Common myeloid progenitor, CD34-positive (primary cell): ENCODE measurements at regions not wholly inside any gene's neighbourhood (a gene's known extent, or its start where the extent isn't known, plus 50 kb on each side); places are given as distances from the start of the nearest gene placed in this dataset.

Experiments used
- CTCF ChIA-PET: fragments of 350-600 bp; sonication (Branson Sonifier 250); formaldehyde crosslinking; loops from one replicate; lab custom pipeline; 2021; ENCODE audit warnings: antibody characterized with exemption; lab: Charles Lee
- POLR2A ChIA-PET: fragments of 350-600 bp; sonication (Branson Sonifier 250); formaldehyde crosslinking; loops from one replicate; lab custom pipeline; 2021; ENCODE audit warnings: antibody characterized with exemption; lab: Charles Lee
- DNase-seq, 3 donors: peaks; one replicate each; pipeline versions ENCODE4 v3.0.0 to v3.0.0-alpha.2; 2013
- H3K27ac ChIP-seq, 2 experiments: 1 replicate in 1 of 2; 2 replicates in 1 of 2; pipeline ENCODE4 v1.7.0; 2013; ENCODE audit warnings: inconsistent platforms in 2 of 2, low read length in 2 of 2, mild to moderate bottlenecking in 2 of 2, low read depth in 1 of 2, moderate library complexity in 1 of 2; ENCODE audit not compliant: severe bottlenecking in 2 of 2, insufficient read depth in 1 of 2, poor library complexity in 1 of 2
- H3K27me3 ChIP-seq, 5 experiments: replicated peaks in 2 of 5; 1 replicate in 3 of 5; 2 replicates in 2 of 5; pipeline versions ENCODE4 v1.6.1 to v1.7.0; 2013; ENCODE audit warnings: low read length in 4 of 5, mild to moderate bottlenecking in 2 of 5, moderate library complexity in 2 of 5, inconsistent platforms in 1 of 5; ENCODE audit not compliant: insufficient read depth in 5 of 5, control insufficient read depth in 4 of 5
- H3K36me3 ChIP-seq, 4 experiments: 1 replicate in 2 of 4; 2 replicates in 2 of 4; pipeline versions ENCODE4 v1.6.1 to v1.7.0; 2013; ENCODE audit warnings: low read length in 3 of 4, control low read depth in 1 of 4, mild to moderate bottlenecking in 1 of 4; ENCODE audit not compliant: control insufficient read depth in 4 of 4, insufficient read depth in 4 of 4
- H3K4me1 ChIP-seq, 4 experiments: 1 replicate in 3 of 4; 2 replicates in 1 of 4; pipeline versions ENCODE4 v1.6.1 to v1.7.1; 2013; ENCODE audit warnings: low read length in 3 of 4, mild to moderate bottlenecking in 3 of 4, control low read depth in 1 of 4, inconsistent platforms in 1 of 4, moderate library complexity in 1 of 4; ENCODE audit not compliant: control insufficient read depth in 4 of 4, insufficient read depth in 4 of 4; ENCODE audit errors: control extremely low read depth in 1 of 4
- H3K4me3 ChIP-seq, 7 experiments: 1 replicate in 4 of 7; 2 replicates in 3 of 7; pipeline versions ENCODE4 v1.5.1 to v1.7.0; 2013; ENCODE audit warnings: mild to moderate bottlenecking in 7 of 7, low read length in 6 of 7, moderate library complexity in 6 of 7, inconsistent platforms in 2 of 7, low read depth in 2 of 7, control low read depth in 1 of 7; ENCODE audit not compliant: insufficient read depth in 4 of 7, control insufficient read depth in 1 of 7; ENCODE audit errors: extremely low read depth in 1 of 7
- H3K9me3 ChIP-seq, 5 experiments: 1 replicate in 4 of 5; 2 replicates in 1 of 5; pipeline versions ENCODE4 v1.6.1 to v1.7.1; 2013; ENCODE audit warnings: low read length in 4 of 5, mild to moderate bottlenecking in 2 of 5, inconsistent platforms in 1 of 5, low read depth in 1 of 5, moderate library complexity in 1 of 5; ENCODE audit not compliant: control insufficient read depth in 4 of 5, insufficient read depth in 2 of 5; ENCODE audit errors: control extremely low read depth in 1 of 5
- WGBS: methylation state at CpG from one replicate; pipeline ENCODE4 v1.1.5; 2013; ENCODE audit not compliant: insufficient coverage; 5-methylcytosine and 5-hydroxymethylcytosine counted together

- DNase-seq: peak in 2 of 3 donors; percentile 44 to 57
These were observed 155.5 kb downstream of the POLR2M start for GRCh38 chr15:57861815-57862586.

GRCh38 chr15:57862761-57863160, 156.2 kb downstream of the POLR2M start:
- ChIA-PET CTCF (interaction anchor here (1.0 to 3.0 kb wide), 4 partner anchors 10 to 320 kb away, joined by 4 to 17 read pairs (median 8); no protein-coding TSS in a partner anchor), POLR2A (no interaction called here)
- no peak for DNase-seq
- WGBS: 100% methylated on average over 6 of the region's 6 CpGs
- Histone ChIP-seq H3K27ac (no peak overlapping the region), H3K4me1 (peaks cover 0 to 6% (median 5%) of the 10 kb centered on the region in 4 experiments), H3K27me3 (peaks cover 0 to 75% (median 39%) of the 10 kb centered on the region in 5 experiments), H3K9me3 (no peaks in the 10 kb centered on the region), H3K4me3 (no peak overlapping the region), H3K36me3 (no peaks in the 10 kb centered on the region)

More at GRCh38 chr15:57861815-57862586, 155.5 kb downstream of the POLR2M start:
- no peaks in the 10 kb centered on the region for H3K36me3 ChIP-seq
- H3K4me3 ChIP-seq: no peak overlapping the region
- no peaks in the 10 kb centered on the region for H3K4me1 ChIP-seq
- CTCF ChIA-PET: interaction anchor here (1.0 to 3.3 kb wide), 12 partner anchors 9 to 320 kb away, joined by 4 to 23 read pairs (median 7); no protein-coding TSS in a partner anchor
- peaks cover 0 to 77% (median 38%) of the 10 kb centered on the region in 5 experiments for H3K27me3 ChIP-seq
- POLR2A ChIA-PET: no interaction called here
- 58% methylated on average over 2 of the region's 6 CpGs for WGBS
- H3K9me3 ChIP-seq: no peaks in the 10 kb centered on the region
- no peak overlapping the region for H3K27ac ChIP-seq

- DNase-seq: peak in 2 of 3 donors; percentile 24 to 27
- CTCF ChIA-PET: interaction anchor here (0.7 to 3.1 kb wide), 4 partner anchors 10 to 205 kb away, joined by 3 to 20 read pairs (median 4); no protein-coding TSS in a partner anchor
- H3K4me1 ChIP-seq: peaks cover 0 to 19% (median 14%) of the 10 kb centered on the region in 4 experiments
- H3K4me3 ChIP-seq: no peak overlapping the region
- H3K27ac ChIP-seq: no peak overlapping the region
- H3K36me3 ChIP-seq: no peaks in the 10 kb centered on the region
- POLR2A ChIA-PET: no interaction called here
- WGBS: 81% methylated on average over 3 of the region's 3 CpGs
- peaks cover 0 to 75% (median 34%) of the 10 kb centered on the region in 5 experiments for H3K27me3 ChIP-seq
- no peaks in the 10 kb centered on the region for H3K9me3 ChIP-seq
These were observed 158.8 kb downstream of the POLR2M start for GRCh38 chr15:57865294-57865693.

DNA sequence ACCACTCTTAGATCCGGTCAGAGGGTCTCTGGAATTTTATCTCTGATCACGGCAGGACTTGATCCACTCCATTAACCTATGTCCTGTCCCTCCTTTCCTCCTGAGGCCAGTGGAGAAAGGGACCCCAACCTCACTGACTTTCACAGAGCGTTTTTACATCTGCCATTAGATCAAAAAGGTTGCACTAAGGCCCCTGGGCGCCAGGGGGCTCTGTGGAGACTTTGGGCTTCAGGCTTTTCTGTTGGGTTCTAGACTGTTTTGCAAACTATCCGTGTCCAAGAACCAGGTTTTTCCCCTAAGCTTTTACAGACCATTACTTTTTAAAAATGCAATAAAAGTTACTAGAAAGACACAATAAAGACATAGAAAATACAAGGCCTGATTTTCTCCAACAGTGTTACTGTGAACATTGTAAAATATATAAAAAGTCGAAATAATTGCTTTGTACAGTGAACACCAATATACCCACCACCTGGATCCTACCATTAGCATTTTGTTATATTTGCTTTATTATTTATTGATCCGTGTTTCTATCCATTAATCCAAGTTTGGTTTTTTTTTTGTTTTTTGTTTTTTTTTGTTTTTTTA, 159.7 kb downstream of the POLR2M start:
- Histone ChIP-seq H3K9me3 (no peaks in the 10 kb centered on the region), H3K4me3 (no peak overlapping the region), H3K27ac (no peak overlapping the region), H3K36me3 (no peaks in the 10 kb centered on the region), H3K27me3 (peaks cover 2 to 80% (median 38%) of the 10 kb centered on the region in 5 experiments), H3K4me1 (peaks cover 0 to 19% (median 14%) of the 10 kb centered on the region in 4 experiments)
- POLR2A ChIA-PET: no interaction called here
- CTCF ChIA-PET: interaction anchor here (0.6 to 3.1 kb wide), 6 partner anchors 11 to 204 kb away, joined by 3 to 20 read pairs (median 3); no protein-coding TSS in a partner anchor
- 18% methylated on average over 4 of the region's 7 CpGs for WGBS
- peak; percentile 68 to 81 (median 77) for DNase-seq

DNA sequence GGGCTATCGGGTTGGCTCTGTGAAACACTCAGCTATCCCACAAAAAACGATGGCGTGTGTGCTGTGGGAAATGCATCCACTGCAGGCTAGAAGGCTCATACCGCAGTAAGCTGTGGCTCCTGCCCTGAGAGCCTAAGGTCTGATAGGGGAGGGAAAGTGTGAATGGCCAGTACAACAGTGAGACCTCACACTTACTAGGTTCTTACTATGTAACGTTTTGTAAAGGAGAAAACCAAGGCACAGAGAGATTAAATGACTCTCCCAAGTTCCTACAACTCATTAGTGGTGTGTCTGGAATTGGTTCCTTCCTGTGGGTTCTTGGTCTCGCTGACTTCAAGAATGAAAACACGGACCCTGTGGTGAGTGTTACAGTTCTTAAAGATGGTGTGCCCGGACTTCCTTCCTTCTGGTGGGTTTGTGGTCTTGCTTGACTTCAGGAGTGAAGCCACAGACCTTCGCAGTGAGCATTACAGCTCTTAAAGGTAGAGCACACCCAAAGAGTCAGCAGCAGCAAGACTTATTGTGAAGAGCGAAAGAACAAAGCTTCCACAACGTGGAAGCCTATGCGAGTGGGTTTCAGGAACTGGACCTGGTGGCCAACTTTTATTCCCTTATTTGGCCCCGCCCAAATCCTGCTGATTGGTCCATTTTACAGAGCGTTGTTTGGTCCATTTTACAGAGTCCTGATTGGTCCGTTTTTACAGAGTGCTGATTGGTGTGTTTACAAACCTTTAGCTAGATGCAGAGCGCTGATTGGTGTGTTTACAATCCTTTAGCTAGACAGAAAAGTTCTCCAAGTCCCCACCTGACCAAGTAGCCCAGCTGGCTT, 161.7 kb downstream of the POLR2M start:
- Histone ChIP-seq H3K27me3 (peaks cover 5 to 80% (median 35%) of the 10 kb centered on the region in 5 experiments), H3K27ac (no peak overlapping the region), H3K36me3 (no peaks in the 10 kb centered on the region), H3K9me3 (no peaks in the 10 kb centered on the region), H3K4me3 (no peak overlapping the region), H3K4me1 (peaks cover 0 to 19% (median 14%) of the 10 kb centered on the region in 4 experiments)
- DNase-seq: peak; percentile 76 to 94 (median 91)
- WGBS: 57% methylated on average over 13 of the region's 16 CpGs
- POLR2A ChIA-PET: no interaction called here
- CTCF ChIA-PET: interaction anchor here (1.0 to 3.1 kb wide), 4 partner anchors 7 to 202 kb away, joined by 3 to 20 read pairs (median 4); no protein-coding TSS in a partner anchor

DNA sequence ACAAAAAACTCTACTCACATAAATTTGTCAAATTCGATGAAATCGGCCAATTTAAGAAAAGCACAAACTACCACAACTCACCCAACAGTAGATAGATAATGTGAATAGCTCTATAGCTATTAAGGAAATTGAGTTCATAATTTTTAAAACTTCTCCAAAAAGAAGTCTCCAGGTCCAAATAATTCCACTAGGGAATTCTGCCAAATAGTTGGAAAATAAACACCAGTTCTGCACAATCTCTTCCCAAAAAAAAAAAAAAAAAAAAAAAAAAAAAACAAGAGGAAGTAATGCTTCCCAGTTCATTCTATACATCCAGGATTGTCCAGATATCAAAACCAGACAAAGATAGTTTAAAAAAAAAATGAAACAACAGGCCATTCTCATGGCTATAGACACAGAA, 164.2 kb downstream of the POLR2M start:
- no peak for DNase-seq
- Histone ChIP-seq H3K27me3 (peaks cover 5 to 77% (median 22%) of the 10 kb centered on the region in 5 experiments), H3K9me3 (peaks cover 3 to 16% (median 12%) of the 10 kb centered on the region in 5 experiments), H3K4me1 (peaks cover 0 to 19% (median 14%) of the 10 kb centered on the region in 4 experiments), H3K36me3 (no peaks in the 10 kb centered on the region), H3K27ac (no peak overlapping the region), H3K4me3 (no peak overlapping the region)
- CTCF ChIA-PET: interaction anchor here (1.3 to 2.1 kb wide), 3 partner anchors 10 to 187 kb away, joined by 3 to 7 read pairs (median 3); no protein-coding TSS in a partner anchor
- WGBS: no CpG with 5 or more reads among the region's 2 CpGs
- POLR2A ChIA-PET: no interaction called here
